ENCODE measurements at regions not wholly inside any gene's neighbourhood (a gene's known extent, or its start where the extent isn't known, plus 50 kb on each side); places are given as distances from the start of the nearest gene placed in this dataset.

- TF ChIP-seq, protein P1, sequence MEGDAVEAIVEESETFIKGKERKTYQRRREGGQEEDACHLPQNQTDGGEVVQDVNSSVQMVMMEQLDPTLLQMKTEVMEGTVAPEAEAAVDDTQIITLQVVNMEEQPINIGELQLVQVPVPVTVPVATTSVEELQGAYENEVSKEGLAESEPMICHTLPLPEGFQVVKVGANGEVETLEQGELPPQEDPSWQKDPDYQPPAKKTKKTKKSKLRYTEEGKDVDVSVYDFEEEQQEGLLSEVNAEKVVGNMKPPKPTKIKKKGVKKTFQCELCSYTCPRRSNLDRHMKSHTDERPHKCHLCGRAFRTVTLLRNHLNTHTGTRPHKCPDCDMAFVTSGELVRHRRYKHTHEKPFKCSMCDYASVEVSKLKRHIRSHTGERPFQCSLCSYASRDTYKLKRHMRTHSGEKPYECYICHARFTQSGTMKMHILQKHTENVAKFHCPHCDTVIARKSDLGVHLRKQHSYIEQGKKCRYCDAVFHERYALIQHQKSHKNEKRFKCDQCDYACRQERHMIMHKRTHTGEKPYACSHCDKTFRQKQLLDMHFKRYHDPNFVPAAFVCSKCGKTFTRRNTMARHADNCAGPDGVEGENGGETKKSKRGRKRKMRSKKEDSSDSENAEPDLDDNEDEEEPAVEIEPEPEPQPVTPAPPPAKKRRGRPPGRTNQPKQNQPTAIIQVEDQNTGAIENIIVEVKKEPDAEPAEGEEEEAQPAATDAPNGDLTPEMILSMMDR (IDR thresholded peaks at IDR 0.05), result no peak
- TF ChIP-seq POLR2A (IDR thresholded peaks at IDR 0.05), result no peak
Measured at GRCh38 chr4:79177388-79177787, 148.5 kb downstream of the NAA11 start.
